ENCODE measurements at regions not wholly inside any gene's neighbourhood (a gene's known extent, or its start where the extent isn't known, plus 50 kb on each side); places are given as distances from the start of the nearest gene placed in this dataset.

GRCh38 chr10:3902054-3902808, 117.2 kb upstream of the KLF6 start:
- TF ChIP-seq RAD21 (IDR thresholded peaks at IDR 0.05; ENCODE audit: low read depth) (peak; percentile 31; the same call in 1 of the 2 replicates), MAX (IDR thresholded peaks at IDR 0.05) (no peak)

- no peak for TF ChIP-seq NFIC (IDR thresholded peaks at IDR 0.05)
- no peak for TF ChIP-seq YY1 (IDR thresholded peaks at IDR 0.05; ENCODE audit: low read depth)
- TF ChIP-seq ZBTB7A (IDR thresholded peaks at IDR 0.05; ENCODE audit: low read depth), result no peak
- TF ChIP-seq RAD21 (IDR thresholded peaks at IDR 0.05; ENCODE audit: low read depth), result no peak
- no peak for TF ChIP-seq FOXM1 (IDR thresholded peaks at IDR 0.05; ENCODE audit: borderline replicate concordance, low read depth)
- TF ChIP-seq TEAD4 (IDR thresholded peaks at IDR 0.05), result no peak
- TF ChIP-seq EP300 (IDR thresholded peaks at IDR 0.05; ENCODE audit: borderline replicate concordance), result no peak
- no peak for TF ChIP-seq EGR1 (IDR thresholded peaks at IDR 0.05)
- no peak for TF ChIP-seq REST (IDR thresholded peaks at IDR 0.05; ENCODE audit: low read depth)
- TF ChIP-seq TAF1 (IDR thresholded peaks at IDR 0.05; ENCODE audit: low read depth), result no peak
- no peak for TF ChIP-seq CREB1 (IDR thresholded peaks at IDR 0.05; ENCODE audit: low read depth)
- no peak for TF ChIP-seq MAX (IDR thresholded peaks at IDR 0.05)
- no peak for TF ChIP-seq USF1 (IDR thresholded peaks at IDR 0.05)
- TF ChIP-seq CEBPB (IDR thresholded peaks at IDR 0.05), result no peak
Observed at GRCh38 chr10:3901370-3901769, 116.4 kb upstream of the KLF6 start.

GRCh38 chr10:3900391-3900790, 115.4 kb upstream of the KLF6 start:
- TF ChIP-seq ZBTB7A (IDR thresholded peaks at IDR 0.05; ENCODE audit: low read depth) (no peak), MAX (IDR thresholded peaks at IDR 0.05) (no peak), FOXM1 (IDR thresholded peaks at IDR 0.05; ENCODE audit: borderline replicate concordance, low read depth) (no peak), TAF1 (IDR thresholded peaks at IDR 0.05; ENCODE audit: low read depth) (no peak), NFIC (IDR thresholded peaks at IDR 0.05) (no peak), EP300 (IDR thresholded peaks at IDR 0.05; ENCODE audit: borderline replicate concordance) (no peak), YY1 (IDR thresholded peaks at IDR 0.05; ENCODE audit: low read depth) (no peak), CREB1 (IDR thresholded peaks at IDR 0.05; ENCODE audit: low read depth) (no peak), TCF12 (IDR thresholded peaks at IDR 0.05; ENCODE audit: low read depth) (no peak)

GRCh38 chr10:3898821-3899220, 113.8 kb upstream of the KLF6 start:
- TF ChIP-seq MAX (IDR thresholded peaks at IDR 0.05) (no peak), USF1 (IDR thresholded peaks at IDR 0.05) (peak; percentile 76)

- TF ChIP-seq CREB1 (IDR thresholded peaks at IDR 0.05; ENCODE audit: low read depth) (no peak), EGR1 (IDR thresholded peaks at IDR 0.05) (no peak), FOXM1 (IDR thresholded peaks at IDR 0.05; ENCODE audit: borderline replicate concordance, low read depth) (no peak), NFIC (IDR thresholded peaks at IDR 0.05) (no peak), TEAD4 (IDR thresholded peaks at IDR 0.05) (no peak), TCF12 (IDR thresholded peaks at IDR 0.05; ENCODE audit: low read depth) (no peak), RAD21 (IDR thresholded peaks at IDR 0.05; ENCODE audit: low read depth) (no peak), MAX (IDR thresholded peaks at IDR 0.05) (no peak), USF1 (IDR thresholded peaks at IDR 0.05) (no peak), CEBPB (IDR thresholded peaks at IDR 0.05) (no peak), REST (IDR thresholded peaks at IDR 0.05; ENCODE audit: low read depth) (no peak), EP300 (IDR thresholded peaks at IDR 0.05; ENCODE audit: borderline replicate concordance) (no peak), TAF1 (IDR thresholded peaks at IDR 0.05; ENCODE audit: low read depth) (no peak), ZBTB7A (IDR thresholded peaks at IDR 0.05; ENCODE audit: low read depth) (no peak), YY1 (IDR thresholded peaks at IDR 0.05; ENCODE audit: low read depth) (no peak)
Observed at GRCh38 chr10:3897156-3897555, 112.1 kb upstream of the KLF6 start.

Data from Ishikawa (cell line).